Sigmoid colon (tissue), 4 donors: ENCODE measurements at regions not wholly inside any gene's neighbourhood (a gene's known extent, or its start where the extent isn't known, plus 50 kb on each side); places are given as distances from the start of the nearest gene placed in this dataset.

Source experiments
- EP300 ChIP-seq, 4 donors: sonication (generic); formaldehyde crosslinking; IDR thresholded peaks; one replicate each; pipeline ENCODE4 v1.6.1; 2017; ENCODE audit warnings: antibody characterized with exemption in 4 of 4
- POLR2A ChIP-seq, 2 donors: fragments of 450-650 bp; IDR thresholded peaks; one replicate each; pipeline ENCODE4 v1.6.1; 2016; ENCODE audit warnings: antibody characterized with exemption in 2 of 2, mild to moderate bottlenecking in 2 of 2, moderate library complexity in 2 of 2
- TF ChIP-seq, protein P1 (sequence below), 4 experiments: fragments of 450-650 bp in 3 of 4; fragments of 200-600 bp in 1 of 4; IDR thresholded peaks; one replicate each; pipeline ENCODE4 v1.5.1; 2016 to 2019; ENCODE audit warnings: antibody characterized with exemption in 4 of 4, mild to moderate bottlenecking in 3 of 4, moderate library complexity in 2 of 4

- TF ChIP-seq, protein P1, sequence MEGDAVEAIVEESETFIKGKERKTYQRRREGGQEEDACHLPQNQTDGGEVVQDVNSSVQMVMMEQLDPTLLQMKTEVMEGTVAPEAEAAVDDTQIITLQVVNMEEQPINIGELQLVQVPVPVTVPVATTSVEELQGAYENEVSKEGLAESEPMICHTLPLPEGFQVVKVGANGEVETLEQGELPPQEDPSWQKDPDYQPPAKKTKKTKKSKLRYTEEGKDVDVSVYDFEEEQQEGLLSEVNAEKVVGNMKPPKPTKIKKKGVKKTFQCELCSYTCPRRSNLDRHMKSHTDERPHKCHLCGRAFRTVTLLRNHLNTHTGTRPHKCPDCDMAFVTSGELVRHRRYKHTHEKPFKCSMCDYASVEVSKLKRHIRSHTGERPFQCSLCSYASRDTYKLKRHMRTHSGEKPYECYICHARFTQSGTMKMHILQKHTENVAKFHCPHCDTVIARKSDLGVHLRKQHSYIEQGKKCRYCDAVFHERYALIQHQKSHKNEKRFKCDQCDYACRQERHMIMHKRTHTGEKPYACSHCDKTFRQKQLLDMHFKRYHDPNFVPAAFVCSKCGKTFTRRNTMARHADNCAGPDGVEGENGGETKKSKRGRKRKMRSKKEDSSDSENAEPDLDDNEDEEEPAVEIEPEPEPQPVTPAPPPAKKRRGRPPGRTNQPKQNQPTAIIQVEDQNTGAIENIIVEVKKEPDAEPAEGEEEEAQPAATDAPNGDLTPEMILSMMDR (IDR thresholded peaks at IDR 0.05): no peak
- TF ChIP-seq EP300 (IDR thresholded peaks at IDR 0.05): no peak
- TF ChIP-seq POLR2A (IDR thresholded peaks at IDR 0.05): no peak
These were observed 221.0 kb downstream of the EMP1 start for GRCh38 chr12:13417516-13417915.
